DND-41 (cell line): ENCODE measurements at regions not wholly inside any gene's neighbourhood (a gene's known extent, or its start where the extent isn't known, plus 50 kb on each side); places are given as distances from the start of the nearest gene placed in this dataset.

Experiments
- ATAC-seq: fragments of 200-7000 bp; cut with Tn5 transposase; 3 replicates; pipeline ENCODE4 v1.9.1; 2021; ENCODE audit warnings: low read depth; ENCODE audit not compliant: insufficient read depth
- DNase-seq: peaks from one replicate; pipeline ENCODE4 v3.0.0-alpha.2; 2020
- H2AFZ ChIP-seq: 2 replicates; pipeline ENCODE4 v1.6.0; 2012; ENCODE audit warnings: low read depth, low read length
- H3K27ac ChIP-seq: 2 replicates; pipeline ENCODE4 v1.5.1; 2012; ENCODE audit warnings: low read length, inconsistent platforms
- H3K27me3 ChIP-seq: fragments of 200-600 bp; sonication (generic); 2 replicates; pipeline ENCODE4 v1.6.0; 2012; ENCODE audit warnings: low read length, mild to moderate bottlenecking, inconsistent platforms; ENCODE audit not compliant: insufficient read depth, poor library complexity
- H3K36me3 ChIP-seq: 2 replicates; pipeline ENCODE4 v1.5.1; 2012; ENCODE audit warnings: low read length, inconsistent platforms; ENCODE audit not compliant: insufficient read depth
- H3K4me1 ChIP-seq: 2 replicates; pipeline ENCODE4 v1.5.1; 2012; ENCODE audit warnings: mild to moderate bottlenecking, low read length; ENCODE audit not compliant: insufficient read depth
- H3K4me2 ChIP-seq: 2 replicates; pipeline ENCODE4 v1.6.0; 2012; ENCODE audit warnings: mild to moderate bottlenecking, moderate library complexity, low read length, inconsistent platforms; ENCODE audit not compliant: insufficient read depth
- H3K4me3 ChIP-seq, 2 experiments: fragments of 200-600 bp in 1 of 2; shearing (Covaris generic) in 1 of 2; 2 replicates each; pipeline ENCODE4 v1.5.1; 2012 to 2016; ENCODE audit warnings: inconsistent platforms in 2 of 2, low read length in 2 of 2, mild to moderate bottlenecking in 2 of 2, low read depth in 1 of 2, moderate library complexity in 1 of 2
- H3K79me2 ChIP-seq: 2 replicates; pipeline ENCODE4 v1.6.0; 2012; ENCODE audit warnings: low read length, inconsistent platforms; ENCODE audit not compliant: insufficient read depth
- H3K9ac ChIP-seq: 2 replicates; pipeline ENCODE4 v1.6.0; 2012; ENCODE audit warnings: low read depth, mild to moderate bottlenecking, inconsistent platforms, low read length, moderate library complexity
- H3K9me3 ChIP-seq: 2 replicates; pipeline ENCODE4 v1.5.1; 2012; ENCODE audit warnings: low read length, moderate library complexity, mild to moderate bottlenecking, inconsistent platforms; ENCODE audit not compliant: insufficient read depth, severe bottlenecking
- H4K20me1 ChIP-seq: 2 replicates; pipeline ENCODE4 v1.6.0; 2012; ENCODE audit warnings: low read length; ENCODE audit not compliant: insufficient read depth
- EZH2 ChIP-seq: IDR thresholded peaks from 3 replicates; pipeline ENCODE4 v1.6.1; 2012; ENCODE audit warnings: borderline replicate concordance, low read depth, mild to moderate bottlenecking, moderate library complexity, low read length, inconsistent platforms; ENCODE audit not compliant: severe bottlenecking
- TF ChIP-seq, protein P1 (sequence below): IDR thresholded peaks from 2 replicates; pipeline ENCODE4 v1.5.1; 2012; ENCODE audit warnings: borderline replicate concordance, low read length, moderate library complexity, mild to moderate bottlenecking; ENCODE audit not compliant: poor library complexity, severe bottlenecking; ENCODE audit errors: extremely low read depth

DNA sequence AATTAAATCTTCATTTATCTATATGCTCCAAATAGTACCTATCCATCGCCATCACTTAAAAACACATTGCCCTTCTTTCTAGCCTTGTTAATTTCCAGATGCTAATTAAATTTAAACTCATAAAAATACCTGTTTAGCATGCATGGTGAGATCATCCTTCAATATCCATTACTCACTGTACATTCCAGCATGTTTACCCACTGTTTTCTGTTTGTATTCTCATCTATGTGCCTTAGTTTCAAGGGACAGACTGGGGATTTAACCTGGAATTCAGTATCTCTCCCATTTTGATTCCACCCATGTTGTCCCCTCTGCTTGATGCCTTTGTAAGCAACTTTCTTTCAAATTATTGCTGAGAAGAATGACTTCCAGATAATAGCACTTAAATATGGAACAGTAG is 208.0 kb downstream of the SPTSSA start:
- no peak for ATAC-seq
- H3K27ac ChIP-seq = no peak overlapping the region
- H3K27me3 ChIP-seq = peaks cover 4% of the 10 kb centered on the region
- H3K9me3 ChIP-seq = no peaks in the 10 kb centered on the region
- no peak overlapping the region for H2AFZ ChIP-seq
- H3K36me3 ChIP-seq = no peaks in the 10 kb centered on the region
- no peaks in the 10 kb centered on the region for H4K20me1 ChIP-seq
- no peak overlapping the region for H3K4me2 ChIP-seq
- H3K4me1 ChIP-seq = no peaks in the 10 kb centered on the region
- H3K4me3 ChIP-seq = no peak overlapping the region
- no peak overlapping the region for H3K9ac ChIP-seq
- no peaks in the 10 kb centered on the region for H3K79me2 ChIP-seq
- TF ChIP-seq EZH2 = no peak
- TF ChIP-seq, protein P1, sequence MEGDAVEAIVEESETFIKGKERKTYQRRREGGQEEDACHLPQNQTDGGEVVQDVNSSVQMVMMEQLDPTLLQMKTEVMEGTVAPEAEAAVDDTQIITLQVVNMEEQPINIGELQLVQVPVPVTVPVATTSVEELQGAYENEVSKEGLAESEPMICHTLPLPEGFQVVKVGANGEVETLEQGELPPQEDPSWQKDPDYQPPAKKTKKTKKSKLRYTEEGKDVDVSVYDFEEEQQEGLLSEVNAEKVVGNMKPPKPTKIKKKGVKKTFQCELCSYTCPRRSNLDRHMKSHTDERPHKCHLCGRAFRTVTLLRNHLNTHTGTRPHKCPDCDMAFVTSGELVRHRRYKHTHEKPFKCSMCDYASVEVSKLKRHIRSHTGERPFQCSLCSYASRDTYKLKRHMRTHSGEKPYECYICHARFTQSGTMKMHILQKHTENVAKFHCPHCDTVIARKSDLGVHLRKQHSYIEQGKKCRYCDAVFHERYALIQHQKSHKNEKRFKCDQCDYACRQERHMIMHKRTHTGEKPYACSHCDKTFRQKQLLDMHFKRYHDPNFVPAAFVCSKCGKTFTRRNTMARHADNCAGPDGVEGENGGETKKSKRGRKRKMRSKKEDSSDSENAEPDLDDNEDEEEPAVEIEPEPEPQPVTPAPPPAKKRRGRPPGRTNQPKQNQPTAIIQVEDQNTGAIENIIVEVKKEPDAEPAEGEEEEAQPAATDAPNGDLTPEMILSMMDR = no peak
- DNase-seq = no peak

DNA sequence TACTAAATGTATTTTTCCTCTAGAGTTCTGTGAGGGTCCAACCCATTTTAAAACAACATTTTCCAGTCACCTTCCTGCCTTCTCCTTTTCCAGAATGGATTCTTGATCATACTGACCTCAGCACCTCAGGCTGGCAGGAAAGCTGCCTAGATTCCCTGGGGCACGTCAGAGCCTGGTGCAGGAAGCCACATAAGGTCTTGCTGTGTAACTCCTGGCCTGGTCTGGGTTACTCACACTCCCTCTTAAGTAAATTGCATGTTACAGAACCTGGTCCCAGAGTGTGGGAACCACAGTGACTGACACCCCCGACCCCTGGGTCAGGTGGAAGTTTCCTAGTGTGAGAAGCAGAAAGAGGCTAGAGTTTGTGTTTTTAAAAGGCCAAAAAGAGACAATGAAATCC is 209.8 kb downstream of the SPTSSA start:
- no peak overlapping the region for H2AFZ ChIP-seq
- no peaks in the 10 kb centered on the region for H3K36me3 ChIP-seq
- DNase-seq = no peak
- H3K79me2 ChIP-seq = no peaks in the 10 kb centered on the region
- no peak overlapping the region for H3K4me2 ChIP-seq
- H3K4me1 ChIP-seq = no peaks in the 10 kb centered on the region
- ATAC-seq = no peak
- H3K9ac ChIP-seq = no peak overlapping the region
- H3K4me3 ChIP-seq = no peak overlapping the region
- no peaks in the 10 kb centered on the region for H4K20me1 ChIP-seq
- TF ChIP-seq, protein P1 = no peak
- no peak for TF ChIP-seq EZH2
- H3K27me3 ChIP-seq = peaks cover under 1% of the 10 kb centered on the region
- H3K9me3 ChIP-seq = no peaks in the 10 kb centered on the region
- no peak overlapping the region for H3K27ac ChIP-seq

DNA sequence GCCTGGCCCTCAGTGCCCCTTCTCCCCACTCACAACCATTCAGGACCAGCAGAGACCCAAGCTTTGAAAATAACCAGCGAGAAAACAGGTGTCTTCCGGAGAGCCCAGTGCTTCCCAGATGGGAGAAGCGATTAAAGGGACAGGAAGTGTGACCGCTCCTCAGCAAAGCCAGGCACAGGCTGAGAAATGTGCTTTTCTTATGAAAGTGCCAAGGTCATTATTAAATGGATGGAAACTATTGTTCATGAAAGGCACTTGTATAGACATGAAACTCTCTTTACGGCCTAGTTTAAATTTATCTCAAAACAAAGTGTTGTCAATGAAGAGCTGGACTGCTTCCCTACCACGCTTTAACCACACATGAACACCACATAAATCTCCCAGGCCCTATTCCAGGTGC is 210.4 kb downstream of the SPTSSA start:
- H4K20me1 ChIP-seq = no peaks in the 10 kb centered on the region
- H3K27ac ChIP-seq = no peak overlapping the region
- no peak for TF ChIP-seq EZH2
- TF ChIP-seq, protein P1 = no peak
- H3K9me3 ChIP-seq = no peaks in the 10 kb centered on the region
- H2AFZ ChIP-seq = no peak overlapping the region
- H3K4me2 ChIP-seq = no peak overlapping the region
- DNase-seq (no peak), ATAC-seq (no peak)
- H3K9ac ChIP-seq = no peak overlapping the region
- H3K4me3 ChIP-seq = no peak overlapping the region
- H3K79me2 ChIP-seq = no peaks in the 10 kb centered on the region
- no peaks in the 10 kb centered on the region for H3K27me3 ChIP-seq
- no peaks in the 10 kb centered on the region for H3K36me3 ChIP-seq
- no peaks in the 10 kb centered on the region for H3K4me1 ChIP-seq

DNA sequence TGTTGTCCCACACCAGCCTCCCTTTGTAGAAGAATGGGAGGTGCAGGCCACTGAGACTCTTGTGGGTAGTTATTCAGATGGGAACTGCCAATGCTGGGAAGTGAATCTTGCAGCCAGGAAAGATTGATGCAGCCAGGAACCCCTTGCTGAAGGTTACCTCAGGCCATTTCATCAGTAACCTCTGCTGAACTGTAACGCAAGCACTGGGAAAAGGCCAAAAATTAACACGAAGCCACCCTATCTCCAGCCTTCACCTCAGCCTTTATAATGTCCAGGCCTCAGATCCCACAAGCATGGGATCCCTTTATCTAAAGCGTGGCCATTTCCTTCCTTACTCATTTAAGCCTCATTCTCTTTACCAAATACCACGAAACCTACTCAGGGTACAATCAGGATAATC is 211.1 kb downstream of the SPTSSA start:
- H3K4me3 ChIP-seq = no peak overlapping the region
- DNase-seq (no peak), ATAC-seq (no peak)
- no peaks in the 10 kb centered on the region for H3K9me3 ChIP-seq
- no peaks in the 10 kb centered on the region for H3K27me3 ChIP-seq
- no peaks in the 10 kb centered on the region for H4K20me1 ChIP-seq
- H3K36me3 ChIP-seq = no peaks in the 10 kb centered on the region
- H3K27ac ChIP-seq = no peak overlapping the region
- no peaks in the 10 kb centered on the region for H3K4me1 ChIP-seq
- TF ChIP-seq EZH2 = no peak
- TF ChIP-seq, protein P1 = no peak
- no peaks in the 10 kb centered on the region for H3K79me2 ChIP-seq
- H3K9ac ChIP-seq = no peak overlapping the region
- H2AFZ ChIP-seq = no peak overlapping the region
- no peak overlapping the region for H3K4me2 ChIP-seq
